WTC11 (cell line): ENCODE measurements at regions not wholly inside any gene's neighbourhood (a gene's known extent, or its start where the extent isn't known, plus 50 kb on each side); places are given as distances from the start of the nearest gene placed in this dataset.
A peak's percentile ranks its signal among the peaks of the same experiment; 100 is the strongest.

Experiments
- ATAC-seq: fragments of 200-7000 bp; cut with Tn5 transposase; 2 replicates; pipeline ENCODE4 v1.10.0; 2021; ENCODE audit warnings: mild to moderate bottlenecking, moderate library complexity
- CTCF ChIA-PET: fragments of 300-600 bp; sonication (Branson Sonifier 250); formaldehyde crosslinking; loops from one replicate; lab custom pipeline; 2021; ENCODE audit warnings: antibody characterized with exemption; lab: Charles Lee
- POLR2A ChIA-PET: fragments of 350-600 bp; sonication (Branson Sonifier 250); formaldehyde crosslinking; loops from one replicate; lab custom pipeline; 2021; ENCODE audit warnings: antibody characterized with exemption; lab: Charles Lee
- DNase-seq: peaks from one replicate; pipeline ENCODE4 v3.0.0; 2021; ENCODE audit warnings: low spot score
- H3K27ac Mint-ChIP-seq: 2 replicates; pipeline ENCODE4 v1.8.0; 2021; ENCODE audit warnings: mixed read lengths
- H3K27me3 Mint-ChIP-seq: 2 replicates; pipeline ENCODE4 v1.8.0; 2021; ENCODE audit warnings: low read depth, mild to moderate bottlenecking, moderate library complexity, mixed read lengths
- H3K36me3 Mint-ChIP-seq: 2 replicates; pipeline ENCODE4 v1.8.0; 2021; ENCODE audit warnings: mixed read lengths
- H3K4me1 Mint-ChIP-seq: 2 replicates; pipeline ENCODE4 v1.8.0; 2022; ENCODE audit warnings: mixed read lengths
- H3K4me3 Mint-ChIP-seq: 2 replicates; pipeline ENCODE4 v1.8.0; 2021; ENCODE audit warnings: mild to moderate bottlenecking, moderate library complexity, mixed read lengths
- H3K9me3 Mint-ChIP-seq: 2 replicates; pipeline ENCODE4 v1.8.0; 2021; ENCODE audit warnings: mixed read lengths
- CREM ChIP-seq: sonication (generic); formaldehyde crosslinking; IDR thresholded peaks from 2 replicates; pipeline ENCODE4 v1.8.1; 2022; ENCODE audit warnings: mild to moderate bottlenecking, missing genetic modification reagents, moderate library complexity
- CTCF ChIP-seq: fragments of 200-600 bp; IDR thresholded peaks from 2 replicates; pipeline ENCODE4 v1.8.0; 2022; ENCODE audit warnings: antibody characterized with exemption
- EMX1 ChIP-seq: fragments of 250-450 bp; sonication (Bioruptor Pico); IDR thresholded peaks from 2 replicates; pipeline ENCODE4 v1.8.0; 2021; ENCODE audit warnings: mild to moderate bottlenecking
- FOXK1 ChIP-seq: sonication (generic); formaldehyde crosslinking; IDR thresholded peaks from 2 replicates; pipeline ENCODE4 v1.8.0; 2022; ENCODE audit warnings: mild to moderate bottlenecking, moderate library complexity, missing genetic modification reagents
- FOXP4 ChIP-seq: sonication (generic); formaldehyde crosslinking; IDR thresholded peaks from 2 replicates; pipeline ENCODE4 v1.8.0; 2022; ENCODE audit warnings: mild to moderate bottlenecking, missing genetic modification reagents
- JAZF1 ChIP-seq: fragments of 250-450 bp; sonication (Bioruptor Pico); IDR thresholded peaks from 2 replicates; pipeline ENCODE4 v1.9.0; 2021; ENCODE audit warnings: moderate library complexity, mild to moderate bottlenecking, inconsistent platforms
- JUN ChIP-seq: sonication (generic); formaldehyde crosslinking; IDR thresholded peaks from 2 replicates; pipeline ENCODE4 v1.8.0; 2023; ENCODE audit warnings: mild to moderate bottlenecking, missing genetic modification reagents
- MLX ChIP-seq: sonication (generic); formaldehyde crosslinking; IDR thresholded peaks from 2 replicates; pipeline ENCODE4 v1.8.1; 2023; ENCODE audit warnings: mild to moderate bottlenecking, missing genetic modification reagents, moderate library complexity
- NFE2L1 ChIP-seq: sonication (generic); formaldehyde crosslinking; IDR thresholded peaks from 2 replicates; pipeline ENCODE4 v1.8.1; 2023; ENCODE audit warnings: missing genetic modification reagents
- PRDM15 ChIP-seq: sonication (generic); formaldehyde crosslinking; IDR thresholded peaks from 2 replicates; pipeline ENCODE4 v1.8.0; 2022; ENCODE audit warnings: missing genetic modification reagents
- RELA ChIP-seq: sonication (generic); formaldehyde crosslinking; IDR thresholded peaks from 2 replicates; pipeline ENCODE4 v1.8.1; 2022; ENCODE audit warnings: missing genetic modification reagents, mild to moderate bottlenecking, borderline replicate concordance
- SMAD3 ChIP-seq: sonication (generic); formaldehyde crosslinking; IDR thresholded peaks from 2 replicates; pipeline ENCODE4 v1.8.0; 2022; ENCODE audit warnings: missing genetic modification reagents, mild to moderate bottlenecking, borderline replicate concordance
- USF2 ChIP-seq: sonication (generic); formaldehyde crosslinking; IDR thresholded peaks from 2 replicates; pipeline ENCODE4 v1.8.1; 2023; ENCODE audit warnings: mild to moderate bottlenecking, missing genetic modification reagents, moderate library complexity
- ZNF138 ChIP-seq: sonication (generic); formaldehyde crosslinking; conservative IDR thresholded peaks from 2 replicates; pipeline ENCODE4 v1.8.1; 2022; ENCODE audit warnings: mild to moderate bottlenecking, moderate library complexity, missing genetic modification reagents
- ZNF219 ChIP-seq: sonication (generic); formaldehyde crosslinking; IDR thresholded peaks from 2 replicates; pipeline ENCODE4 v1.8.0; 2023; ENCODE audit warnings: missing genetic modification reagents, mild to moderate bottlenecking, borderline replicate concordance
- ZNF263 ChIP-seq: sonication (generic); formaldehyde crosslinking; IDR thresholded peaks from 2 replicates; pipeline ENCODE4 v1.8.1; 2022; ENCODE audit warnings: low read depth, mild to moderate bottlenecking, moderate library complexity, missing genetic modification reagents
- TF ChIP-seq, protein P1 (sequence below): sonication (generic); formaldehyde crosslinking; IDR thresholded peaks from 2 replicates; pipeline ENCODE4 v1.8.1; 2023; ENCODE audit warnings: mild to moderate bottlenecking, missing genetic modification reagents
- TF ChIP-seq, protein P2 (sequence below): fragments of 250-450 bp; sonication (Bioruptor Pico); IDR thresholded peaks from 2 replicates; pipeline ENCODE4 v1.9.0; 2021; ENCODE audit warnings: mild to moderate bottlenecking, borderline replicate concordance

DNA sequence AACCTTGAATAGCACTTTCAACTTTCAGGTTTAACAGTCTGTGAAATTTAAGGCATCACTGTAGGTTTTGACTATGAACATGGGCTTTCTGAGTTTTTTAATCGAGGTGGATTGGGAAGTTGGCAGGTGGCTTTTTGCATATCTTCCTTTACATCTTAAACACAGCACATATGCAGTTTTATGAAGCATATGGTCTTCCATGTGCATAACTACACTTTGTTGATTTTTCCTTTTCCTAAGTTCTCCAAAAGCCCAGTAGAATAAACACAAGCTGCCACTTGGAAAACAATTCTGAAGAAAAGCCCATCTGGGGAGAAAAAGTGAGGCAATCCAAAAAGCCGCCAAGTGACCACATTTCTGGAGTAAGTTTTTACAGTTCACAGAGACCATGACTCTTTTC, 236.5 kb upstream of the IL12B start (continued):
- no peak for TF ChIP-seq USF2 (CRISPR knock-in tag)
- no peak for TF ChIP-seq ZNF263
- TF ChIP-seq FOXK1 (CRISPR knock-in tag): no peak
- TF ChIP-seq, protein P1, sequence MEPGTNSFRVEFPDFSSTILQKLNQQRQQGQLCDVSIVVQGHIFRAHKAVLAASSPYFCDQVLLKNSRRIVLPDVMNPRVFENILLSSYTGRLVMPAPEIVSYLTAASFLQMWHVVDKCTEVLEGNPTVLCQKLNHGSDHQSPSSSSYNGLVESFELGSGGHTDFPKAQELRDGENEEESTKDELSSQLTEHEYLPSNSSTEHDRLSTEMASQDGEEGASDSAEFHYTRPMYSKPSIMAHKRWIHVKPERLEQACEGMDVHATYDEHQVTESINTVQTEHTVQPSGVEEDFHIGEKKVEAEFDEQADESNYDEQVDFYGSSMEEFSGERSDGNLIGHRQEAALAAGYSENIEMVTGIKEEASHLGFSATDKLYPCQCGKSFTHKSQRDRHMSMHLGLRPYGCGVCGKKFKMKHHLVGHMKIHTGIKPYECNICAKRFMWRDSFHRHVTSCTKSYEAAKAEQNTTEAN (CRISPR knock-in tag): no peak
- TF ChIP-seq EMX1 (CRISPR knock-in tag): no peak
- no peak for TF ChIP-seq MLX (CRISPR knock-in tag)
- TF ChIP-seq SMAD3: no peak
- TF ChIP-seq, all 79 proteins: peak for 0

DNA sequence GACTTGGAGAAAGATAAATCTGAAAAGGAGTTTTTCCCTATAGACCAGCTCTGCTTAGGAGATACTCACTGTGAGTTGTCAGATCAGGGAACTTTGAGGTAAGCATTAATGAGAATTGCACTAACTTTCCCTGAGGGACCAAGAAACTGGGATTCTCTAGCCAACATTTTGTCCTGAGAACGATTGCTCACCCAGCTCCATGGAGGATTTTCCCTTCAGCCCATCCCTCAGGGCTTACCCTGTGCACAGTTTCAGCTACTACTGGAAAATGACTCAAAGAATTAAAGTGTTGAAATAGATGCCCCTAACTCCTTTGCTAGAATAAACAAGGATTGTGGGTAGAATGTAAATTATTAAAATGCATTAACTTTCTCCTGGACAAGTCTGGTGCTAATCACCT, 237.2 kb upstream of the IL12B start:
- TF ChIP-seq ZNF138 (CRISPR knock-in tag): no peak
- TF ChIP-seq, protein P2, sequence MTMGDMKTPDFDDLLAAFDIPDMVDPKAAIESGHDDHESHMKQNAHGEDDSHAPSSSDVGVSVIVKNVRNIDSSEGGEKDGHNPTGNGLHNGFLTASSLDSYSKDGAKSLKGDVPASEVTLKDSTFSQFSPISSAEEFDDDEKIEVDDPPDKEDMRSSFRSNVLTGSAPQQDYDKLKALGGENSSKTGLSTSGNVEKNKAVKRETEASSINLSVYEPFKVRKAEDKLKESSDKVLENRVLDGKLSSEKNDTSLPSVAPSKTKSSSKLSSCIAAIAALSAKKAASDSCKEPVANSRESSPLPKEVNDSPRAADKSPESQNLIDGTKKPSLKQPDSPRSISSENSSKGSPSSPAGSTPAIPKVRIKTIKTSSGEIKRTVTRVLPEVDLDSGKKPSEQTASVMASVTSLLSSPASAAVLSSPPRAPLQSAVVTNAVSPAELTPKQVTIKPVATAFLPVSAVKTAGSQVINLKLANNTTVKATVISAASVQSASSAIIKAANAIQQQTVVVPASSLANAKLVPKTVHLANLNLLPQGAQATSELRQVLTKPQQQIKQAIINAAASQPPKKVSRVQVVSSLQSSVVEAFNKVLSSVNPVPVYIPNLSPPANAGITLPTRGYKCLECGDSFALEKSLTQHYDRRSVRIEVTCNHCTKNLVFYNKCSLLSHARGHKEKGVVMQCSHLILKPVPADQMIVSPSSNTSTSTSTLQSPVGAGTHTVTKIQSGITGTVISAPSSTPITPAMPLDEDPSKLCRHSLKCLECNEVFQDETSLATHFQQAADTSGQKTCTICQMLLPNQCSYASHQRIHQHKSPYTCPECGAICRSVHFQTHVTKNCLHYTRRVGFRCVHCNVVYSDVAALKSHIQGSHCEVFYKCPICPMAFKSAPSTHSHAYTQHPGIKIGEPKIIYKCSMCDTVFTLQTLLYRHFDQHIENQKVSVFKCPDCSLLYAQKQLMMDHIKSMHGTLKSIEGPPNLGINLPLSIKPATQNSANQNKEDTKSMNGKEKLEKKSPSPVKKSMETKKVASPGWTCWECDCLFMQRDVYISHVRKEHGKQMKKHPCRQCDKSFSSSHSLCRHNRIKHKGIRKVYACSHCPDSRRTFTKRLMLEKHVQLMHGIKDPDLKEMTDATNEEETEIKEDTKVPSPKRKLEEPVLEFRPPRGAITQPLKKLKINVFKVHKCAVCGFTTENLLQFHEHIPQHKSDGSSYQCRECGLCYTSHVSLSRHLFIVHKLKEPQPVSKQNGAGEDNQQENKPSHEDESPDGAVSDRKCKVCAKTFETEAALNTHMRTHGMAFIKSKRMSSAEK (CRISPR knock-in tag): no peak
- no peak for TF ChIP-seq EMX1 (CRISPR knock-in tag)
- TF ChIP-seq JAZF1: no peak
- no peak for TF ChIP-seq FOXP4 (CRISPR knock-in tag)
- no peak for TF ChIP-seq ZNF219 (CRISPR knock-in tag)
- no peaks in the 10 kb centered on the region for H3K36me3 Mint-ChIP-seq
- H3K27me3 Mint-ChIP-seq: no peaks in the 10 kb centered on the region
- ChIA-PET POLR2A (no interaction called here), CTCF (no interaction called here)
- no peak overlapping the region for H3K4me3 Mint-ChIP-seq
- no peaks in the 10 kb centered on the region for H3K9me3 Mint-ChIP-seq
- H3K4me1 Mint-ChIP-seq: peaks cover 5% of the 10 kb centered on the region
- ATAC-seq: no peak
- H3K27ac Mint-ChIP-seq: no peak overlapping the region
- DNase-seq: no peak

DNA sequence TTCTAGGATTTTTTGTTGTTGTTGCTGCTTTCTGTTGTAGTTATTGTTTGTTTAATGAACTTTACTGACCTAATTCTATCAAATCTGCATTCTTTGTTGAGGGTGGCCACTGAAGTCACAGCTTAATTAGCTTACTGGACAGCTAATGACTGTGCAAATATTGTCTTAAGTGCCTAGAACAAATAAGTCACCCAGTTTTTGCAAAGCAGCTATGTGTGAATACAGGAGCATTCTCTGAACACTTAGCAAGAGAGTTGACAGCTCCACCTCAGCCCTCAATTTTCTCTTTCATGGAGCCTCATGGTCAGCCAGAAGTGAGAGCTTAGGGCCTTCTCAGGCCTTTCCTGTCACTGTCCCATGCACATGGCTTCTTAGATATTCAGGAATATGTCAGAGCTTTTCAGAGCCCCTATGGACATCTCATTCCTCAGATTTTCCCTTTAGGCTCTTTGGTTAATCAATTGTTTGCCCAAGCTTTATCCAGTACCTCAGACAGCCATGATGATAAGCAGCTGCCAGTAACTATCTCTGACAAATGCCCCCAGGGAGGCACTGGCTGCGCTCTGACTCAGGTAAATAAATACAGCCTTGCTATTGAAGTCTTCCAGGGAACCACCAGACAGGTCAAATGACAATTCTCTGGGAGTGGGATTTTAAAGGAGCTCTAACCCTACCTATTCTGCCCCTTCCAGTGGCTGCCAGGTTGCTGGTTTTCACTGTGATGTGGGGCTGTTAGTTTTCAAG, 241.4 kb upstream of the IL12B start:
- DNase-seq (no peak), ATAC-seq (peak; percentile 34; the same call in 1 of the 2 replicates)
- ChIA-PET CTCF (interaction anchor here (0.8 to 1.9 kb wide), 4 partner anchors 10 to 415 kb away, joined by 3 to 9 read pairs (median 4); no protein-coding TSS in a partner anchor), POLR2A (interaction anchor here (0.6 kb wide), 1 partner anchor 45 kb away, joined by 3 read pairs; no protein-coding TSS in a partner anchor)
- H3K4me3 Mint-ChIP-seq: no peak overlapping the region
- no peaks in the 10 kb centered on the region for H3K9me3 Mint-ChIP-seq
- peaks cover 5% of the 10 kb centered on the region for H3K4me1 Mint-ChIP-seq
- H3K27ac Mint-ChIP-seq: no peak overlapping the region
- no peaks in the 10 kb centered on the region for H3K36me3 Mint-ChIP-seq
- no peaks in the 10 kb centered on the region for H3K27me3 Mint-ChIP-seq
- no peak for TF ChIP-seq ZNF219 (CRISPR knock-in tag)
- no peak for TF ChIP-seq CTCF
- no peak for TF ChIP-seq RELA (CRISPR knock-in tag)
- no peak for TF ChIP-seq PRDM15 (CRISPR knock-in tag)
- TF ChIP-seq NFE2L1 (CRISPR knock-in tag): no peak
- TF ChIP-seq CREM (CRISPR knock-in tag): no peak
- no peak for TF ChIP-seq JUN (CRISPR knock-in tag)
